DOHH2 (cell line): ENCODE measurements at regions not wholly inside any gene's neighbourhood (a gene's known extent, or its start where the extent isn't known, plus 50 kb on each side); places are given as distances from the start of the nearest gene placed in this dataset.
"Not testable (repeated sequence)": the region's sequence is repeated elsewhere in the genome, so short reads cannot be mapped to it uniquely, and the experiment has no call there.

Experiments
- H3F3A ChIP-seq: fragments of 200-600 bp; sonication (generic), shearing (Covaris generic); 2 replicates; pipeline ENCODE4 v1.6.0; 2016; ENCODE audit warnings: antibody characterized with exemption, mild to moderate bottlenecking; ENCODE audit not compliant: control insufficient read depth, insufficient read depth
- H3K27ac ChIP-seq: fragments of 200-600 bp; sonication (generic); 2 replicates; pipeline ENCODE4 v1.5.1; 2014; ENCODE audit warnings: low read depth, mild to moderate bottlenecking, low read length, moderate library complexity
- H3K27me3 ChIP-seq: fragments of 200-600 bp; sonication (generic); 2 replicates; pipeline ENCODE4 v1.6.1; 2014; ENCODE audit warnings: mild to moderate bottlenecking, low read length, mixed read lengths; ENCODE audit not compliant: control insufficient read depth
- H3K36me3 ChIP-seq: fragments of 200-600 bp; sonication (generic); 2 replicates; pipeline ENCODE4 v1.6.1; 2014; ENCODE audit warnings: mild to moderate bottlenecking, low read length, moderate library complexity, mixed read lengths; ENCODE audit not compliant: control insufficient read depth
- H3K4me1 ChIP-seq: fragments of 200-600 bp; sonication (generic); 2 replicates; pipeline ENCODE4 v1.6.1; 2014; ENCODE audit warnings: mild to moderate bottlenecking, low read length, mixed read lengths; ENCODE audit not compliant: control insufficient read depth
- H3K4me2 ChIP-seq: fragments of 200-600 bp; sonication (generic); 2 replicates; pipeline ENCODE4 v1.6.0; 2014; ENCODE audit warnings: mild to moderate bottlenecking, low read length, moderate library complexity
- H3K4me3 ChIP-seq: fragments of 200-600 bp; sonication (generic); 2 replicates; pipeline ENCODE4 v1.5.1; 2014; ENCODE audit warnings: mild to moderate bottlenecking, low read length, mixed read lengths
- H3K79me2 ChIP-seq: fragments of 200-600 bp; sonication (generic); 2 replicates; pipeline ENCODE4 v1.6.1; 2014; ENCODE audit warnings: mild to moderate bottlenecking, low read length, mixed read lengths; ENCODE audit not compliant: control insufficient read depth
- H3K9me2 ChIP-seq: fragments of 200-600 bp; sonication (generic); replicated peaks from 2 replicates; pipeline ENCODE4 v1.6.1; 2014; ENCODE audit warnings: mild to moderate bottlenecking, low read length, mixed read lengths; ENCODE audit not compliant: control insufficient read depth
- H3K9me3 ChIP-seq: fragments of 200-600 bp; sonication (generic); 2 replicates; pipeline ENCODE4 v1.6.1; 2014; ENCODE audit warnings: antibody characterized with exemption, low read length, mixed read lengths; ENCODE audit not compliant: control insufficient read depth, insufficient read depth
- H4K20me1 ChIP-seq: fragments of 200-600 bp; sonication (generic); 2 replicates; pipeline ENCODE4 v1.6.0; 2014; ENCODE audit warnings: low read depth, mild to moderate bottlenecking, antibody characterized with exemption, low read length, moderate library complexity; ENCODE audit not compliant: control insufficient read depth, insufficient read depth
- EZH2phosphoT487 ChIP-seq: fragments of 200-600 bp; sonication (generic); IDR thresholded peaks from 2 replicates; pipeline ENCODE4 v1.6.1; 2017; ENCODE audit warnings: borderline replicate concordance, mild to moderate bottlenecking, antibody characterized with exemption, low read length, moderate library complexity, mixed read lengths
- TF ChIP-seq, protein P1 (sequence below): fragments of 200-600 bp; sonication (generic); IDR thresholded peaks from one replicate; pipeline ENCODE4 v1.5.1; 2014; ENCODE audit warnings: antibody characterized with exemption, mild to moderate bottlenecking, low read depth, low read length; ENCODE audit not compliant: poor library complexity, severe bottlenecking

DNA sequence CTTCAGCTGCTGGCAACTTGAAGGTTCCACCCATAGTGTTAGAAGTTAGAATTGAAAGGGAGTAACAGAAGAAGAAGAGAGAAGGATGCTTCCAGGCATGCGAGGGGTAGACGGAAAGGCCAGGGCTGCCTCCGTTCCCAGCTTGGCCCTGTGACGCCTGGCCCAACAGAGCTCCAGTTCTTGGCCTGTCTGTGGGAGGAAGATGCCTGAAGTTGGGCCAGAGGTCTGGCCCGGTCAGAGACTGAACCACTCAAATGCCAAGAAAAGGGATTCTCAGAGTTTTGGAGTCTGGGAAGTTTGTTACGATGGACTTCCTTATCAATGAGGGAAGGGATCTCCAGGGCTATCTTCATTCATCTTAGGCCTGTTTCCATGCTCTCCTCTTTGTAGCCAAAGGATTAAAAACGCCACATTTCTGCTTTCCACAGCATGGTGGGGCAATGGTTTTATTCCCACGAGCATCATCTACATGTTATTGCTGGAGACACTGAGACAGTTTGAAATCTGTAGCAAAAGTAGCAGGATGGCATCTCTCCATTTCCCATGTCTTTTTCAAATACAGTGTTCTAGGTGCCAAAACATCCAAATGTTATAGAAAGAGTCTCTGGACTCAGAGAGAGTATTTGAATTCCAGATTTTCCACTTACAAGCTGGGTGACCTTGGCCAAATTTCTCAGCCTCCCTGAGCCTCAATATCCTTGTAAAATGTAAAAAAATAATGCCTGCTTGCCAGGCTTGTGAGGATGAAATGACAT lies 65.4 kb upstream of the ANKRD55 start:
- Histone ChIP-seq H3K9me3 (peaks cover 3% of the 10 kb centered on the region; the same call in 1 of the 2 replicates), H3F3A (no peaks in the 10 kb centered on the region), H3K4me1 (no peaks in the 10 kb centered on the region), H3K36me3 (no peaks in the 10 kb centered on the region), H3K27me3 (no peaks in the 10 kb centered on the region), H3K4me3 (no peak overlapping the region), H4K20me1 (no peaks in the 10 kb centered on the region), H3K4me2 (no peak overlapping the region), H3K27ac (no peak overlapping the region), H3K9me2 (no peaks in the 10 kb centered on the region), H3K79me2 (no peaks in the 10 kb centered on the region)
- no peak for TF ChIP-seq EZH2phosphoT487
- TF ChIP-seq, protein P1, sequence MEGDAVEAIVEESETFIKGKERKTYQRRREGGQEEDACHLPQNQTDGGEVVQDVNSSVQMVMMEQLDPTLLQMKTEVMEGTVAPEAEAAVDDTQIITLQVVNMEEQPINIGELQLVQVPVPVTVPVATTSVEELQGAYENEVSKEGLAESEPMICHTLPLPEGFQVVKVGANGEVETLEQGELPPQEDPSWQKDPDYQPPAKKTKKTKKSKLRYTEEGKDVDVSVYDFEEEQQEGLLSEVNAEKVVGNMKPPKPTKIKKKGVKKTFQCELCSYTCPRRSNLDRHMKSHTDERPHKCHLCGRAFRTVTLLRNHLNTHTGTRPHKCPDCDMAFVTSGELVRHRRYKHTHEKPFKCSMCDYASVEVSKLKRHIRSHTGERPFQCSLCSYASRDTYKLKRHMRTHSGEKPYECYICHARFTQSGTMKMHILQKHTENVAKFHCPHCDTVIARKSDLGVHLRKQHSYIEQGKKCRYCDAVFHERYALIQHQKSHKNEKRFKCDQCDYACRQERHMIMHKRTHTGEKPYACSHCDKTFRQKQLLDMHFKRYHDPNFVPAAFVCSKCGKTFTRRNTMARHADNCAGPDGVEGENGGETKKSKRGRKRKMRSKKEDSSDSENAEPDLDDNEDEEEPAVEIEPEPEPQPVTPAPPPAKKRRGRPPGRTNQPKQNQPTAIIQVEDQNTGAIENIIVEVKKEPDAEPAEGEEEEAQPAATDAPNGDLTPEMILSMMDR = no peak

DNA sequence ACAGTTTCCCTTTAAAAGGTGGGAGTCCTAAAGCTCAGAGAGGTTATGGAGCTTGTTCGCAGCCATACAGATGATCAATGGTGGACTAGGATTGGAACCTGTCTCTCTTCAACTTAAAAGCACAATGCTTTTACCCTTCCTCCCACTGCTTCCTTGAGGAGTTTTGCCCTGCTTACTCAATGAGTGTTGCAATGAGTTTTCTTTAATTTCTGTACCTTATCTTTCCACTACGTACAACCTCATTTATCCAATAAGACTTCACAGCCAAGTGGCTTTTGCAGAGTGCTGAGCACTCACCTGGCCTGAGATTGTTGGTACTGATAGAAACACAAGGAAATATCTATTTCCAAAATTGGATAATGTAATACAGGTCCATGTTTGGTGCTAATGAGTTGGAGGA lies 64.7 kb upstream of the ANKRD55 start:
- no peaks in the 10 kb centered on the region for H3K27me3 ChIP-seq
- H3K4me3 ChIP-seq = no peak overlapping the region
- H3K36me3 ChIP-seq = no peaks in the 10 kb centered on the region
- no peak overlapping the region for H3K4me2 ChIP-seq
- no peak for TF ChIP-seq EZH2phosphoT487
- TF ChIP-seq, protein P1 = no peak
- no peak overlapping the region for H3K27ac ChIP-seq
- H3K79me2 ChIP-seq = no peaks in the 10 kb centered on the region
- H3K4me1 ChIP-seq = no peaks in the 10 kb centered on the region
- H3K9me3 ChIP-seq = peaks cover 3% of the 10 kb centered on the region; the same call in 1 of the 2 replicates
- no peaks in the 10 kb centered on the region for H4K20me1 ChIP-seq
- H3K9me2 ChIP-seq = no peaks in the 10 kb centered on the region
- no peaks in the 10 kb centered on the region for H3F3A ChIP-seq

DNA sequence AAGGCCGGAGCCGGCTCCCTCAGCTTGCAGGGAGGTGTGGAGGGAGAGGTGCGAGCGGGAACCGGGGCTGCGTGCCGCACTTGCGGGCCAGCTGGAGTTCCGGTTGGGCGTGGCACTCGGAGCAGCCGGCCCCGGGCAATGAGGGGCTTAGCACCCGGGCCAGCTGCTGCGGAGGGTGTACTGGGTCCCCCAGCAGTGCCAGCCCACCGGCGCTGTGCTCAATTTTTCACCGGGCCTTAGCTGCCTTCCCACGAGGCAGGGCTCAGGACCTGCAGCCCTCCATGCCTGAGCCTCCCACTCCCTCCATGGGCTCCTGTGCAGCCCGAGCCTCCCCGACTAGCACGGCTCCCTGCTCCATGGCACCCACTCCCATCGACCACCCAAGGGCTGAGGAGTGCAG lies 62.2 kb upstream of the ANKRD55 start:
- H3K27me3 ChIP-seq, H3K9me2 ChIP-seq, H3K27ac ChIP-seq: not testable (repeated sequence)

DNA sequence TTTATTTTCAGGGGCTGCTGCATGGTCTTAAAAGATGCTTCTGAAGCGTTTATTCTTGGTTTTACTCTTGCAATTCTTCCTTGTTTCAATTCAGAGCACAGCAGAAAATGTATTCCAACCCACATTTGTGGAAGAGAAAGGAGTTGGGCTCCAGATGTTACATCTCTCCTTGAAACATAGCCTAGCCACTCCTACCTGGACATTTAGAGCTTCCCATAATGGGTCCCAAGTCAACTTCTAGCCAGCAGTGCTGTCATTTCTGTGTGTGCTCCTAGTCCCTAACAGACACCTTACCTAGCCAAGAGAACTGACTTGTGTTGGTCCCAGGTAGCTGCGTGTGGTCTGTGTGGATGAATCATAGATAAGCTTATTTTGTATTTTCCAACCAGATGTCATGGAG lies 61.2 kb upstream of the ANKRD55 start:
- Histone ChIP-seq H4K20me1 (no peaks in the 10 kb centered on the region), H3K79me2 (no peaks in the 10 kb centered on the region), H3K4me3 (no peak overlapping the region), H3K27ac (no peak overlapping the region), H3K27me3 (no peaks in the 10 kb centered on the region), H3K36me3 (no peaks in the 10 kb centered on the region), H3K4me1 (no peaks in the 10 kb centered on the region), H3K9me2 (no peaks in the 10 kb centered on the region), H3K9me3 (peaks cover 3% of the 10 kb centered on the region; the same call in 1 of the 2 replicates), H3F3A (no peaks in the 10 kb centered on the region), H3K4me2 (no peak overlapping the region)
- TF ChIP-seq, protein P1 = no peak
- no peak for TF ChIP-seq EZH2phosphoT487

More for the DNA sequence above, 62.2 kb upstream of the ANKRD55 start:
- H3K9me3 ChIP-seq, H3K4me1 ChIP-seq, H4K20me1 ChIP-seq, H3K36me3 ChIP-seq, H3K4me3 ChIP-seq, H3F3A ChIP-seq, H3K4me2 ChIP-seq, H3K79me2 ChIP-seq: not testable (repeated sequence)

DNA sequence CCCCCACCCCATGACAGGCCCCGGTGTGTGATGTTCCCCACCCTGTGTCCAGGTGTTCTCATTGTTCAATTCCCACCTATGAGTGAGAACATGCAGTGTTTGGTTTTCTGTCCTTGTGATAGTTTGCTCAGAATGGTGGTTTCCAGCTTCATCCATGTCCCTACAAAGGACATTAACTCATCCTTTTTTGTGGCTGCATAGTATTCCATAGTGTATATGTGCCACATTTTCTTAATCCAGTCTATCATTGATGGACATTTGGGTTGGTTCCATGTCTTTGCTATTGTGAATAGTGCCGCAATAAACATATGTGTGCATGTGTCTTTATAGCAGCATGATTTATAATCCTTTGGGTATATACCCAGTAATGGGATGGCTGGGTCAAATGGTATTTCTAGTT lies 59.7 kb upstream of the ANKRD55 start:
- H4K20me1 ChIP-seq, H3K9me3 ChIP-seq, H3K4me2 ChIP-seq, H3K4me1 ChIP-seq, H3K9me2 ChIP-seq, H3K36me3 ChIP-seq, H3K27ac ChIP-seq, H3F3A ChIP-seq, H3K4me3 ChIP-seq, H3K27me3 ChIP-seq, H3K79me2 ChIP-seq: not testable (repeated sequence)
